ENCODE measurements at regions not wholly inside any gene's neighbourhood (a gene's known extent, or its start where the extent isn't known, plus 50 kb on each side); places are given as distances from the start of the nearest gene placed in this dataset.

- no peak overlapping the region for H3K4me3 ChIP-seq (replicated peaks; ENCODE audit: low read depth, low read length)
- no peak for DNase-seq (ENCODE audit: extremely low read depth, low read depth)
- TF ChIP-seq CTCF (IDR thresholded peaks at IDR 0.05; ENCODE audit: low read depth, low read length, missing control alignments): no peak
Measured at GRCh38 chr6:55019591-55019990, 154.7 kb upstream of the HCRTR2 start.

DNA sequence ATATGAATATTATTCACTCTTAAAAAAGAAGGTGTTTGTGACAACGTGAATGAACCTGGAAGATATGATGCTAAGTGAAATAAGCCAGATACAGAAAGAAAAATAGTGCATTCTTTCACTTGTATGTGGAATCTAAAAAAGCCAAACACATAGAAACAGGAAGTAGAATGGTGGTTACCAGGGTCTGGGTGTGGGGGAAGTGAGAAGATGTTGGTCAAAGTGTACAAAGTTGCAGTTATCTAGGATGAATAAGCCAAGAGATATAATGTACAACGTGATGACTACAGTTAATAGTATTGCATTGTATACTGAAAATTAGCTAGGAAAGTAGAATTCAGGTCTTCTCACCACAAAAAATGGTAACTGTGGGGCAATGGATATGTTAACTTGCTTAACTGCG lies 151.1 kb upstream of the HCRTR2 start:
- DNase-seq (ENCODE audit: extremely low read depth, low read depth): no peak
- no peak overlapping the region for H3K4me3 ChIP-seq (replicated peaks; ENCODE audit: low read depth, low read length)
- no peak for TF ChIP-seq CTCF (IDR thresholded peaks at IDR 0.05; ENCODE audit: low read depth, low read length, missing control alignments)

DNA sequence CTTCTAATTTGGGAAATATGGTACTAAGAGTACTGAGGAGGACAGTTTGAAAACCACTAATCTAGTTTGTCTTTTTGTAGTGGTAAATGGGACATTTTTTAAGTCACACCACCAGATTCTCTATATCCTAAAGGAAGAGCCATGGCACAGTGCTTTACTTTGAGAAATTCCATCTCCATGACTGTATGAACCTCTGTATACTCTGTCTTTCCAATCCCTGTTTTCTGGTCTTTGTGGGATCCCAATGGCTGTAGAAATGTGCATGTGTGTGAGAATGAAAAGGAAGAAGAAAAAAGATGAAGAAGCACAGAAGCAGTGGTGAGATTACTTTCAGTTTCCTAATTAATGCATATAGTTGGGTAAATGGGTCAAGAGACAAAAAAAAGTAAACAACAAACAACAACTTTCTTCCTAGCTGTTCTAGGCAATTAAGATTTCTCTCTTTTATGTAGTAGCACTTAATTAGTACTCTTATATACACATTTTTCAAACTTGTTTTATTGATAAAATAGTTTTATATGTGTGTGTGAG lies 141.2 kb upstream of the HCRTR2 start:
- no peak for DNase-seq (ENCODE audit: extremely low read depth, low read depth)
- no peak overlapping the region for H3K4me3 ChIP-seq (replicated peaks; ENCODE audit: low read depth, low read length)
- TF ChIP-seq CTCF (IDR thresholded peaks at IDR 0.05; ENCODE audit: low read depth, low read length, missing control alignments): no peak

DNA sequence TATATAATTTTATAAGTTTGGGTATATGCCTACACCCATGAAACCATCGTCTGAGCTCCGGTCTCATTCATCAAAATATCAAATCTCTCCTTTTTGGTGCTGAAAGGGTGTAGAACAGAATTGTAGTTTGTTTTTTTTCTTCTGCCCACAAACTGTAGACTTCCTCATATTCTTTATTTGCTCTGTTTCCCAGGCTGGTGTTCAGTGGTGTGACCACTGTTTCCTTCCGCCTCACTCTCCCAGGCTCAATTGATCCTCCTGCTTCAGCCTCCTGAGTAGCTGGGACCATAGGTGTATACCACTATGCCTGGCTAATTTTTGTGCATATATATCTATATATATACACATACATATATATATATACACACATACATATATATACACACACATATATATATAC lies 139.6 kb upstream of the HCRTR2 start:
- no peak for DNase-seq (ENCODE audit: extremely low read depth, low read depth)
- no peak for TF ChIP-seq CTCF (IDR thresholded peaks at IDR 0.05; ENCODE audit: low read depth, low read length, missing control alignments)
- no peak overlapping the region for H3K4me3 ChIP-seq (replicated peaks; ENCODE audit: low read depth, low read length)

DNA sequence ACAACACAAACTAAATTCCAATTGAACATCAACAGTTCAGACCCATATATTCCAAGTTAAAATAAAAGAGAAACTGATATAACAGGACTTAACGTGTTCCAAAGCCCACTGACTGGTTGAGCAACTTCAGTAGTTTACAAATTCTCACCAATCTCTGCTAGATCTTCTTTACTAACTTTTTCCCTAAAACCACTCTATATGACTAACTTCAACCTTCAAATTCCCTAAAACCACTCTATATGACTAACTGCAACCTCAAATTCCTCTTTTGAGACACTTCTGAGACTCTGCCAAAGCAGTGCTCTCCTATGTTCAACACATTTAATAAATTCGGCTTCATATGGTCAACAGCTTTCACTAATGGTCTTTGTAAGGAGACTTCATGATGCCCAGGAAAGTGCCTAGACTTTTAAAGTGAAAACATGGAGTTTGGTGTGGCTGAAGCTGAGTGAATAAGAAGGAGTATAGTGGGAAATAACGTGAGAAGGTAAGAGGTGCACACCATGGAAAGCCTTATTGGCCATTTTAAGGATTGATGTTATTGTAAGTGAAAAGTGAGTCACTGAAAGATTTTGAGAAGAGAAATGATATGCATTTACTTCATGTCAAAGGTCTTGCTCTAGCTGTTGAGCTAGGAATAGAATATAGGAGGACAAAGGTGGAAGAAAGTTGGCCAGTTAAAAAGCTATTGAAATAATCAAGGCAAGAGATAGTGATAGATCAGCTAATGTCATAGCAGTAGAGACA lies 134.0 kb upstream of the HCRTR2 start:
- H3K4me3 ChIP-seq (replicated peaks; ENCODE audit: low read depth, low read length): no peak overlapping the region
- DNase-seq (ENCODE audit: extremely low read depth, low read depth): peak; percentile 89
- TF ChIP-seq CTCF (IDR thresholded peaks at IDR 0.05; ENCODE audit: low read depth, low read length, missing control alignments): no peak

GRCh38 chr6:55046869-55047422 lies 127.4 kb upstream of the HCRTR2 start:
- no peak overlapping the region for H3K4me3 ChIP-seq (replicated peaks; ENCODE audit: low read depth, low read length)
- DNase-seq (ENCODE audit: extremely low read depth, low read depth): no peak
- no peak for TF ChIP-seq CTCF (IDR thresholded peaks at IDR 0.05; ENCODE audit: low read depth, low read length, missing control alignments)

All from HFF-Myc (cell line).